Activated T-cell treated with anti-CD3 and anti-CD28 coated beads for 24 hours (primary cell): ENCODE measurements at regions not wholly inside any gene's neighbourhood (a gene's known extent, or its start where the extent isn't known, plus 50 kb on each side); places are given as distances from the start of the nearest gene placed in this dataset.
A peak's percentile ranks its signal among the peaks of the same experiment; 100 is the strongest.

Experiments used
- DNase-seq: peaks from one replicate; pipeline ENCODE4 v3.0.0-alpha.2; 2020; ENCODE audit warnings: low read depth

DNA sequence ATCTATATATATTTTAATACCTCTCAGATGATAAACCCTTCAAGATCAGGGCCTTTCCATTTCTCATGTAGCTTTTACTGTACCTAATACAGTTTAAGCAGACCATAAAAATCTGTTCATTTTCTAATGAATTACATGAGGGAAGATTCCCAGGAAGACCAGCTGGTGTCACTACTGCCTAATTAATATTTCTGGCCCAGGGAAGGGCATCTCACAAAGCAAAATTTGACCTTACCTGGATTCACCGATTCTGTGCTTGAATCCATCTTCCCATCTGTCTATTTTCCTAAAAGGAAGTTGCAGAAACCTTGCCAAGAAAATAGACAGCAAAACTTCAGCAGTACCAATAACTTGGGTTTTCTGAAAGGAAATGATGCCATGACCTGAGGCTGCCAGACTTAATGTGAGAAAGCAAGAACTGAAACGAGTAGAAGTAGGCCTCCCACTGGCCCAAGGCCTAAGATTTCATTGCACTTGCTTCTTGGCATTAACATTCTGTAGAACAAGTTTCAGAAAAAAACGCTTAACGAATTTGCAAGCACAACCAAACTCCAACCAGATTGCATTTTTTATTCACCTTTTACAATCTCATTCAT is 83.0 kb upstream of the GLIS3 start:
- DNase-seq: no peak

DNA sequence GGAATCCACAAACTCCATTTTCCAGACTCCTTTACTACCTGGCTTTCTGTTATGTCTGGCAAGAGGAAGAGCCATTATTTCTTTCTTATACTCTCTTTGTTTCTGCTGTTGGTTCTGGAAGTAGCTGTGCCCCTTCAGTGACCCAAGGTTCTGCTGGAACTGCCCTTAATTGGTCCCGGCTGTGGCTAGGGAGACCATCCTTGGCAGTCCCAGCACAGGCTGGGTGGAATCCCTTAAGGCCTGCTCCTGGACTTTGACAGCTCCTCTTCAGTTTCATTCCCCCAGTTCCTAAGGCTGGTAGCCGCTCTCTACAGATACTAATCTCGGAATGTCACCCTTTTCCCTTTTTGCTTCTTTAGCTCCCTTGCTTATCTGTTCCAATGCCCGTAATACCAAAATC is 81.9 kb upstream of the GLIS3 start:
- no peak for DNase-seq

DNA sequence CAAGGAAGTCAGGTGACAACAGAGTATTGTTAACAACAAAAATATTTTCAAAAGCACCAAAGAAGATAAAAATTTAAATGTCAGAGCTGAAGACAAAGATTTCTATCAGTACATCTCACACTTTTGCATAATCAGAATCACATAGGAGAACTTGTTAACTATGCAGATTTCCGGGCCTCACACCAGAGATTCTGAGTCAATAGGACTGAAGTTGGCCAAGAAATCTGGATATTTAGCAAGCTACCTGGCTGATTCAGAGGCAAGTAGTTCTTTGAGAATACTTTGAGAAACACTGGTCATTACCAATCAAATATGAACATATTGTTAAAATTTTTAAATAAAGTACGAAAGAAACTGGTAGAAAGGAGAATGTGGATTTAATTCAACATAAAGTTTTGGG is 80.5 kb upstream of the GLIS3 start:
- DNase-seq: no peak

DNA sequence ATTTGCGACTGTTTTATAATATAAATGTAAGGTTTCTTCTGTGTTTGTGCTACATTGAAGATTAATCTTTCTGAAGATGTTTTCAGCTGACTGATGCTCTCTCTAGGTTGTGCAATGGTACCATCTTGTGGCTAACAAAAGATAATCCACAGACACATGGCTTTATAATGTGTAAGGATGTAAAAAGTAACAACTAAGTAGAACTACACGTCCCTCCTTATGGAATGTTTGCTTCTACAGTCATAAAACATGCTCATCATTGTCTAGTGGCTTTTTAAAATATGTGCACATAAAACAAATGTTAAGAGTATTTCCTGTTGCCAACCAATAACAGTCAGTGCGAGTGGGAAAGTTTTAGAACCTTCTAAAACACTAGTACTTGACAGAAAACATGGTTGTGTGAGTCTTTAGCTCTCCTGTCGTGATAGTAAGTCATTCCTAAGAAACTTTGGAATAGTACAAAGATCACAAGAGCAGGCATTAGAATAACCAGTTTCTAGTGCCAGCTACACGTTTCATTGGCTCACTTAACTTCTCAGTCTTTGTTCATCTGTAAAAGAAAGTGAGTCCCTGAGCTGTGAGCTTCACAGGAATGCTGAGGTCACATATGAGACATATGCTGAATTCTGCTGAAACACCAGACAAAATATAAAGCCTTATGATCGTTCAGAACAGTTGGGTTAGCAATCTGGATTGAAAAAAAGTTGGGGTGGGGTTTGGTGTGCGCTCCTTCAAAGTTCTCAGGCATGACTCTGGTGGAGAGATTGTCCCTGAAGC is 75.7 kb upstream of the GLIS3 start:
- no peak for DNase-seq

DNA sequence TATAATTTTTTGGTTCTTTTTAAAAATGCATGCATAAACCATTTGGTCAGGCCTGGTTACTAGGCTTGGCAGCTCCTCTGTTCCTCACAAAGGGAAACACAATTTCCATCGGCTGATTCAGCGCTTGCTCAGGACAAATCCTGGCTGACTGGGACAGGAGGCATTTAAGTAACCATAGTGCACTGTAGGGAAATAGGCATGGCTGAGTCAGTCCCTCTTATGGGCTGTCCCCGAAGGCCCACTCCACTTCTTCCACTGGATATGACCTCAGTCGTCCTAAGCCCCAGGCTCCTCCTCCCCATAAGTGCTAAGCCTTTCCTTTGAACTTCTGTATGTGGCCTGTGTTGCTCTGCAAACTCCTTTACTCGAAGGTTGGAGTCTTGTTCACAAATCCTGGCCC is 71.2 kb upstream of the GLIS3 start:
- no peak for DNase-seq

DNA sequence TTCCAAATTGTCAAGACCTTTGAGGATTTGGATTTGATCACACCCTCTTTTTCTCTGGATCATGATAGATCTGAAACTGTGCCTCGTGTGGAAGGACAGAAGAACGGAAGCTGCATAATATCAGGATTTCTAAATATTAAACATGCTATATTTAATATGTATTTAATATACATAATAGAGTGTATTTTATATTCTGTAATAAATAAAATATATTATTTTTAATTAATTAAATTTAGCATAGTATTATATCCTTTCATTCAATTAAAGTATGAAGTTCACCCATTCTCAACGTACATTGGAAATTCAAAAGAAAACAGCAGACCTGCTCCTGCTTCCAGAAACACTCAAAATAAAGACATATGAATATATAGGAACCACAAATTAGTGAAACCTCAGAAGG is 70.6 kb upstream of the GLIS3 start:
- DNase-seq: no peak

DNA sequence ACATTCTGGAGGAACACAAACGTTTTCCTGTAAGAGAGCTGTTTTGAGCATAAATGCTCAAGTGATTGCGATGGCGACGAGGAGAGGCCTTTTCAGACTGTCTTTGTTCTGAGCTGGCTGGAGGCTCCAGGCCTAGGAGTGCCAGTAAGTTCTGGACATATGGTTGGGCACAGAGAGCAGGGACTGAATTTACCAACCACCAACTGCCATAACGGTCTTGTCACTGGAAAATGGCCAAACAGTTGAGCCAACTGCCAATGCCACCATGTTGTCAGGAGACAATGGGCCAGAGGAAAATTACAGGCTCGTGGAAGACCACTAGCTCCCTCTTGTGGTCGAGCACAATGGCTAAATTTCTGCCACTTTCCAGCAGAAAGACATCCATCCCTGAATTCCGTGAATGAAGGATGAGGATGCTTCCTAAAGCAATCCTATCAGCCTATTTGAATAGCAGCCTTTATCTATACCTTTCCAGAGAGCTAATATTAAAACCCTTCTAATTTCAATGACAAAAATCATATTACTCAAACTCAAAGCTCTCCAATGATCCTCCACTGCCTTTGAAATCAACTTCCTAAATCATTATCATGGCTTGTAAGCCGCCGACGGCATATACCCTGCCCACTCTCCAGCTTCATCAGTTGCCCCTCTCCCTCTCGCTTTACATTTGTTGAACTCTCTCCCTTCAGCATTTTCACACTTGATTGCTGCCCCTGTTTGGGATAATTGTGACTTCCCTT is 66.9 kb upstream of the GLIS3 start:
- peak; percentile 11 for DNase-seq

DNA sequence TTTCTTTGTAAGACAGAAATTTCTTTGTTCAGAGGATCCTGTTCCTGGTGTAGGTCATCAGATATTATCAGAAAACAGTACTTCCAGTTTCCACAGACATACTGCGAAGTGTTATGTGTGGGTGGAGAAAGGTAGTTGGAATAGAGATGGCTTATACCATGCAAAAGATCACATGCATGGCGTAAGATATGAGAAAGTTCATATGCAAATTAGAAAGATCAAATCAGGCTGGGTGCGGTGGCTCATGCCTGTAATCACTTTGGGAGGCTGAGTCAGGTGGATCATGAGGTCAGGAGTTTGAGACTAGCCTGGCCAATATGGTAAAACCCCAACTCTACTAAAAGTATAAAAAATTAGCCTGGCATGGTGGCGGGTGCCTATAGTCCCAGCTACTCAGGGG is 65.2 kb upstream of the GLIS3 start:
- DNase-seq: no peak

DNA sequence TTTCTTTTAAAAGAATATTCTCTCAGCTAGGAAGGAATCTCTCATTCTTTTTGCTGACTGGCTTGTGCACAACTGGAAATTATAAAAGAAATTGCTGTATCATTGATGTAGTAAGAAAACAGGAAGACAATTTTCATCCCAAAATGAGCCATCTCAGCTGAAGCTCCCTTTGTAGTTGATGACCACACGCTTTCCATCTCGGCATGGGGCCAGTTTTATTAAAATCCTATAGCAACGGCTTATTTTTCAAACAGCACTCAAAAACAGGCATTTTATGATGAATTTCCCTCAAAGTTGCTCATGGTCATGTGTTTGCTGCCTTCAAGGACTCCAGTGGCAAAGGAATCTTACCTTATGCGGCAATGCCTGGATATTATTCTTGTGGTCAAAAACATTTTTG is 62.4 kb upstream of the GLIS3 start:
- no peak for DNase-seq

DNA sequence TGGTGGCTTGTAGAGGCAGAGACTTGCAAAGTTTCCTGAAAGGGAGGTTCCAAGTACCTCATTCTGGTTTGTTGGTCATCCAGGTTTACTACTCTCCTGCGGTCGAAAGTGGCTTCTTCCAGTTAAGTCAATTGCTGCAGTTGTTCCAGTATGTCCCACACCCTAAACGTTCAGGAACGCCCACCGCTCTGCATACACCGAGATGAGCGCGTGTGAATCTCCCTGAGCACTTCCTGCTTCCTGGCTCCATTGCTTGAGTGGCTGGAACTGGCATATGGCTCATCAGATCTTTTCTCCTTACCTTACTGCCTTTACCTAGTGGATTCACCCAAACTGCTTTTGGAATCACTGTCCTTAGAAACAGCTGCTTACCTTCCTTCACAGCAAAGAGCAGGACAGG is 59.1 kb upstream of the GLIS3 start:
- DNase-seq: no peak

DNA sequence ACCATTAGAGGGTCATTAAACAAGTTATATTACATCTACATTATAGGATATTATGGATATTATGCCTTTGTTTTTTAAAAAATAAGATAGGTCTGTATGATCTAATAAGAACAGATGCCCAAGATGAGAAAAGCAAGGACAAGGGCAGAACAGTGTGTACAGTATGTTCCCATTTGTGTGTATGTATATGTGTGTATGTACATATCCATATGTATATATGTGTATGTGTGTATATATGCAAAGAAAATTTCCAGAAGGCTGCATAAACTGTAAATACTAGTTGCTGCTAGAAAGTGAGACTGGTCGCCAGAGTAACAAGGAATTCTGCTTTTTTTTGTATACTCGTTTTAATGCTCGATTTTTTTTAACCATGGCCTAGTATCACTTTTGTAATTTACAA is 58.1 kb upstream of the GLIS3 start:
- no peak for DNase-seq

DNA sequence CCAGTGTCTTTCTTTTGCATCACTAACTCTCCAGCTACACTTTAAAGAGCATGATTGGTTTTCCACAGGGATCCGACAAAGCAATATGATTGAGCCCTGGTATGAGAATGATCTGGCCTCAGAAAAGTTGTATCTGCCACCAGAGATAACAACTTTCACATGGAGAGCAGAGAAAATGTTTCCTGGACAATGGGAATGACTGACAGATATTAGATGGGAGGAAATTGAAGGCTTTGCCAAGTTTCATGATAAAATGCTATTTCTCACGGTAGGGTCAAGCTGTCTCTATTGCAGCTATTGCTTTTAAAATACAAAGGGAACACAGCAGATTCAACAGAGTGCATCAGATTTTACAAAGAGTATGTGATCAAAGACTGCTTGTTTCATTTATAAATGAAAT is 56.4 kb upstream of the GLIS3 start:
- no peak for DNase-seq

DNA sequence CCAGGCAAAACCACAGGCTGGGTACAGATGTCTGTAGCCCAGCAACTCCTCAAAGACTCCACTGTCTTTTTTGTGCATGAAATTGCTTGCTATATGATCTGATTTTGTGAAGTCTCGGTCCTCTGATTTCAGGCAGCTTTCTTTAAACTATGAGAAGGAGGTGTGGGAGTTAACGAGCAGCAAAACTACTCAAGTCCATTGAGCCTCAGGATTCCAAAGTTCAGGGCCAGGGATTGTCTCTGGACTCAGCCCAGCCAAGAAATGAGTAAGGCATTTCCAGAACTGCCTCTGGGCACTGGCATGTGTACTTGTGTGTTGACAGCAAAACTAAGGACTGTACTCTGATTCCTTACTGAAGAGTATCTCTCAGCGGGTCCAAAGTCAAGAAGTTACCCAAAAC is 53.4 kb upstream of the GLIS3 start:
- DNase-seq: no peak

DNA sequence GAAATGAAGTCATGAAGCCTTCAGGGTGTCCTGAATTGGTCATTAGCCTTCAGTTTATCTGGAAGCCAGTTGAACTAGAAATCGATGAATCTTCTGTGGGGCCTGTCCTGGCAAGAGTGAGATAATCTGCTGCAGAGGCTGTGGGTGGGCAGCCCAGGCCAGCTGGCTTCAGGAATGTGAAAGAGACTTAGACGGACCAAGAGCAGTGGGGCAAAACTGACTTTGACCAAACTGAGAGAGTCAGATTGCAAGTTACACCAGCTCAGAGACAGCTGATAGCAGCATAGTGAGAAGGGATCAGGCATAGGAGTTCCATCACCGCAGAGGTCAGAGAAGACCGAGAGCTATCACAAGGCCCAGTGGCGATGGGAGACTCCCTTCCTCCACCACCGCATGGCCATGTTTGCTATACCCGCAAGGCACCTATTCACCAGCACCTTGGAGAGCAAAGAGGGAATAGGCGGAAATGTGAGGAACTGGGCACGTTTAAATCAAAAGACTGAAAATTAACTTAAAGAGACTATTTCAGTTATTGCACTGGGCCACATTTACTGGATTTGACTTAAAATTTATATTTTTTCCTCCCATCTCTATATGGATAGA is 50.0 kb upstream of the GLIS3 start:
- DNase-seq: no peak
